Endodermal cell (in vitro differentiated cells): ENCODE measurements at regions not wholly inside any gene's neighbourhood (a gene's known extent, or its start where the extent isn't known, plus 50 kb on each side); places are given as distances from the start of the nearest gene placed in this dataset.

Source experiments
- DNase-seq: peaks from one replicate; pipeline ENCODE4 v3.0.0-alpha.2; 2017
- H3K27ac ChIP-seq: 2 replicates; pipeline ENCODE4 v1.5.1; 2013; ENCODE audit warnings: mild to moderate bottlenecking, low read depth, low read length, moderate library complexity
- H3K27me3 ChIP-seq: 2 replicates; pipeline ENCODE4 v1.6.1; 2013; ENCODE audit warnings: mild to moderate bottlenecking, low read length, moderate library complexity; ENCODE audit not compliant: insufficient read depth, control insufficient read depth, poor library complexity, severe bottlenecking
- H3K36me3 ChIP-seq: 2 replicates; pipeline ENCODE4 v1.7.0; 2013; ENCODE audit warnings: mild to moderate bottlenecking, low read length, moderate library complexity; ENCODE audit not compliant: control insufficient read depth, insufficient read depth
- H3K4me1 ChIP-seq: one replicate; pipeline ENCODE4 v1.7.0; 2013; ENCODE audit warnings: low read length; ENCODE audit not compliant: control insufficient read depth, insufficient read depth
- H3K4me3 ChIP-seq: 2 replicates; pipeline ENCODE4 v1.5.1; 2013; ENCODE audit warnings: mild to moderate bottlenecking, low read length, moderate library complexity
- H3K9ac ChIP-seq: 2 replicates; pipeline ENCODE4 v1.6.1; 2013; ENCODE audit warnings: mild to moderate bottlenecking, low read length, moderate library complexity; ENCODE audit not compliant: poor library complexity, severe bottlenecking; ENCODE audit errors: extremely low read depth
- H3K9me3 ChIP-seq: 2 replicates; pipeline ENCODE4 v1.6.1; 2013; ENCODE audit warnings: mild to moderate bottlenecking, low read length, moderate library complexity; ENCODE audit not compliant: control insufficient read depth
- H3K27ac Mint-ChIP-seq: 2 replicates; pipeline ENCODE4 v1.8.0; 2020; ENCODE audit warnings: mixed read lengths
- H3K27me3 Mint-ChIP-seq: 2 replicates; pipeline ENCODE4 v1.8.0; 2021; ENCODE audit warnings: mild to moderate bottlenecking, mixed read lengths; ENCODE audit not compliant: insufficient read depth
- H3K36me3 Mint-ChIP-seq: 2 replicates; pipeline ENCODE4 v1.8.0; 2020; ENCODE audit warnings: low read depth, mixed read lengths
- H3K4me1 Mint-ChIP-seq: 2 replicates; pipeline ENCODE4 v1.8.0; 2020; ENCODE audit warnings: mixed read lengths
- H3K4me3 Mint-ChIP-seq: 2 replicates; pipeline ENCODE4 v1.8.0; 2020; ENCODE audit warnings: mild to moderate bottlenecking, moderate library complexity, mixed read lengths
- H3K9me3 Mint-ChIP-seq: 2 replicates; pipeline ENCODE4 v1.8.0; 2020; ENCODE audit warnings: mild to moderate bottlenecking, mixed read lengths
- WGBS, 2 experiments: methylation state at CpG; one replicate each; pipeline versions ENCODE4 v1.1.5 to v1.1.7; 2013; ENCODE audit warnings: missing lambda C conversion rate in 2 of 2, mixed read lengths in 1 of 2; ENCODE audit not compliant: insufficient coverage in 1 of 2, insufficient read length in 1 of 2; 5-methylcytosine and 5-hydroxymethylcytosine counted together
- TF ChIP-seq, protein P1 (sequence below): fragments of 200-600 bp; sonication (generic); conservative IDR thresholded peaks from 2 replicates; pipeline ENCODE4 v1.5.0; 2021; ENCODE audit warnings: antibody characterized with exemption, mild to moderate bottlenecking

DNA sequence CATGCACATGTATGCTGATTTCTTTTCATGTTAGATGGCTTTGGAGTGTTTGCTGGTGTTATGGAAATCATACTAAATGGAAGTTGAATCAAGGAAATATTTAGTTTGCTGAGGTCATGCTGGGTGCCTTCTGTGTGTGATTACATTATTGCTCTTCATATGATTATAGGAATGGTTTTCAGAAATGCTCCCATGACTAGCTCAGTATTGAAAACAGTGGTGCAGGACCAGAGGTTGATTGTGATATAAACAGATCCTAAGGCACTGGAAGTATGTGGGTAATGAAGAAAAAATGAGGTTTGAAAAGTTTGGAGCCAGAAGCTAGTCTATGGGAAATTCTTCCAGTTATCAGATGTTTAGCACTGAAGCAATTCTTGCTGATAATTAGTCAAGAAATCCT lies 693.1 kb downstream of the UTRN start:
- H3K27me3 ChIP-seq, result no peaks in the 10 kb centered on the region
- no peak for DNase-seq
- Mint-ChIP-seq H3K4me1 (peaks cover 20% of the 10 kb centered on the region), H3K27me3 (no peaks in the 10 kb centered on the region), H3K27ac (no peak overlapping the region), H3K4me3 (no peak overlapping the region), H3K36me3 (peaks cover 4% of the 10 kb centered on the region), H3K9me3 (peaks cover 44% of the 10 kb centered on the region)
- no peak overlapping the region for H3K4me3 ChIP-seq
- H3K4me1 ChIP-seq, result no peaks in the 10 kb centered on the region
- H3K27ac ChIP-seq, result no peak overlapping the region
- no peaks in the 10 kb centered on the region for H3K36me3 ChIP-seq
- H3K9me3 ChIP-seq, result peaks cover 18% of the 10 kb centered on the region
- no peak overlapping the region for H3K9ac ChIP-seq
- TF ChIP-seq, protein P1, sequence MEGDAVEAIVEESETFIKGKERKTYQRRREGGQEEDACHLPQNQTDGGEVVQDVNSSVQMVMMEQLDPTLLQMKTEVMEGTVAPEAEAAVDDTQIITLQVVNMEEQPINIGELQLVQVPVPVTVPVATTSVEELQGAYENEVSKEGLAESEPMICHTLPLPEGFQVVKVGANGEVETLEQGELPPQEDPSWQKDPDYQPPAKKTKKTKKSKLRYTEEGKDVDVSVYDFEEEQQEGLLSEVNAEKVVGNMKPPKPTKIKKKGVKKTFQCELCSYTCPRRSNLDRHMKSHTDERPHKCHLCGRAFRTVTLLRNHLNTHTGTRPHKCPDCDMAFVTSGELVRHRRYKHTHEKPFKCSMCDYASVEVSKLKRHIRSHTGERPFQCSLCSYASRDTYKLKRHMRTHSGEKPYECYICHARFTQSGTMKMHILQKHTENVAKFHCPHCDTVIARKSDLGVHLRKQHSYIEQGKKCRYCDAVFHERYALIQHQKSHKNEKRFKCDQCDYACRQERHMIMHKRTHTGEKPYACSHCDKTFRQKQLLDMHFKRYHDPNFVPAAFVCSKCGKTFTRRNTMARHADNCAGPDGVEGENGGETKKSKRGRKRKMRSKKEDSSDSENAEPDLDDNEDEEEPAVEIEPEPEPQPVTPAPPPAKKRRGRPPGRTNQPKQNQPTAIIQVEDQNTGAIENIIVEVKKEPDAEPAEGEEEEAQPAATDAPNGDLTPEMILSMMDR, result no peak

DNA sequence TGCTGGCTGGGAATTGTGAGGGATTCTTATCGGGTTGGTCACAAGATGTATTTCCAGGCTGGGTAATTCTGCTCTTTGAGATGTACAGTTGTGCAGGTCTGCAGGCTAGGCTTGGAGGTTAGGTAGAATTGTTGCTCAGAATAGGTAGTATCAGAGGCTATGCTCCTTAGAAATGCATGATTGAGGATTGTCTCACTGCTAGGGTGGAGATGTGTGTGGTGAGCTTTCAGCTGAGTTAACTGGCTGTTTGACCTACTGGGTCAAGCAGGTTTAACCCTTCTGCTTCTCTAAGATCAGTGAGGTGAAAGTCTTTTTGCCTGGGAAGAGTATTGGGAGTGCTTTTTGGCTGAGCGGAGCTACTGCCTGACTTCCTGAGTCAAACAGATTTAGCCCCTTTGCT lies 701.1 kb downstream of the UTRN start:
- no peak overlapping the region for H3K4me3 Mint-ChIP-seq
- Histone ChIP-seq H3K4me1 (no peaks in the 10 kb centered on the region), H3K9ac (no peak overlapping the region), H3K9me3 (peaks cover 18% of the 10 kb centered on the region), H3K4me3 (no peak overlapping the region), H3K27me3 (no peaks in the 10 kb centered on the region), H3K36me3 (no peaks in the 10 kb centered on the region), H3K27ac (no peak overlapping the region)
- TF ChIP-seq, protein P1, result no peak
- H3K4me1 Mint-ChIP-seq, result no peaks in the 10 kb centered on the region
- no peak for DNase-seq
- H3K36me3 Mint-ChIP-seq, result peaks cover 1% of the 10 kb centered on the region
- H3K27me3 Mint-ChIP-seq, result no peaks in the 10 kb centered on the region
- H3K27ac Mint-ChIP-seq, result no peak overlapping the region
- H3K9me3 Mint-ChIP-seq, result peaks cover 28% of the 10 kb centered on the region
- WGBS, 2 experiments, result 95 to 100% methylated on average over 2 of the region's 2 CpGs

DNA sequence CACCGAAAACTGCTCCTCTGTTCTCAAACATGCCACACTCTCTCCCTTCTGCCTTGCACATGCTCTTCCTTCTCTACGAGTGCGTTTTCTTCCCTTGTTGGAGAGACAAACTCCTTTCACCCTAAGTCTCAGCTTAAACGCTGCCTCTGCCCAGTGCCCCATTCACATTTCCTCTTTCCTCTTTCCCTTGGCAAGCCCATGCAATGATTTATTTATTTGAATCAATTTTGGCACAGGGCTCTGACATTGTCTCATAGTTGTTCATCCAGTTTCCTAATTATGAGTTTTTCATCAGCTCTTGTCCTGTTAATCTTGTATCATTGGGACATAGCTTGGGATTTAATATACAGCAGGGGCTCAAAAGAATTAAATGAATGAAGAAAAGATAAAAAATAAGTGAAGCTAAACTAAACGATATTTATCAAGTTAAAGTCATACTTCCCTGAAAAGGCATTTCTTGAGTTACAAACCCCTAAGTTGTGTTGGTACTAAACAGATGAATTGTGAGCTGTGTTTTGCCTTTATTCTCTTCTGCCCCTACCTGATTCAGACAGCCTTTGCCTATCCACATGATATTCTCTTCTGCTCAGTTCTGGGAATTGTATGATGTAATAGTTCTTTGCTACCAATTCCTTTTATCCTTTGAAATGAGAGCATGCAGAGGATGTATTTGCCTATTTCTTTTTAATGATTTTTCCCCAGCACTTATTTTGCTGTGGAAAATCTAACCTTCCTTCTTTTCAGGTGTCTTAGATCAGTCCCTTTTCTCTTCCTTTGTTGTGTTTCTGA lies 704.4 kb downstream of the UTRN start:
- no peak for DNase-seq
- TF ChIP-seq, protein P1, result no peak
- peaks cover 10% of the 10 kb centered on the region for H3K9me3 Mint-ChIP-seq
- no peak overlapping the region for H3K4me3 ChIP-seq
- no peak overlapping the region for H3K4me3 Mint-ChIP-seq
- no peaks in the 10 kb centered on the region for H3K36me3 ChIP-seq
- no peaks in the 10 kb centered on the region for H3K36me3 Mint-ChIP-seq
- H3K27ac ChIP-seq, result no peak overlapping the region
- H3K4me1 ChIP-seq, result peaks cover 4% of the 10 kb centered on the region
- H3K4me1 Mint-ChIP-seq, result peaks cover 16% of the 10 kb centered on the region
- no peak overlapping the region for H3K27ac Mint-ChIP-seq
- WGBS, 2 experiments, result 95 to 96% methylated on average over 4 to 5 of the region's 5 CpGs
- H3K27me3 Mint-ChIP-seq, result no peaks in the 10 kb centered on the region
- H3K27me3 ChIP-seq, result no peaks in the 10 kb centered on the region
- H3K9ac ChIP-seq, result no peak overlapping the region
- no peaks in the 10 kb centered on the region for H3K9me3 ChIP-seq
